ENCODE measurements at regions not wholly inside any gene's neighbourhood (a gene's known extent, or its start where the extent isn't known, plus 50 kb on each side); places are given as distances from the start of the nearest gene placed in this dataset.

GRCh38 chr16:86220561-86220960 is 289.8 kb upstream of the FOXF1 start:
- TF ChIP-seq TCF12 (IDR thresholded peaks at IDR 0.05; ENCODE audit: low read depth): no peak
- no peak for TF ChIP-seq RAD21 (IDR thresholded peaks at IDR 0.05; ENCODE audit: low read depth)
- no peak for TF ChIP-seq TEAD4 (IDR thresholded peaks at IDR 0.05)
- TF ChIP-seq EGR1 (IDR thresholded peaks at IDR 0.05): no peak
- TF ChIP-seq NFIC (IDR thresholded peaks at IDR 0.05): no peak
- TF ChIP-seq TAF1 (IDR thresholded peaks at IDR 0.05; ENCODE audit: low read depth): no peak

DNA sequence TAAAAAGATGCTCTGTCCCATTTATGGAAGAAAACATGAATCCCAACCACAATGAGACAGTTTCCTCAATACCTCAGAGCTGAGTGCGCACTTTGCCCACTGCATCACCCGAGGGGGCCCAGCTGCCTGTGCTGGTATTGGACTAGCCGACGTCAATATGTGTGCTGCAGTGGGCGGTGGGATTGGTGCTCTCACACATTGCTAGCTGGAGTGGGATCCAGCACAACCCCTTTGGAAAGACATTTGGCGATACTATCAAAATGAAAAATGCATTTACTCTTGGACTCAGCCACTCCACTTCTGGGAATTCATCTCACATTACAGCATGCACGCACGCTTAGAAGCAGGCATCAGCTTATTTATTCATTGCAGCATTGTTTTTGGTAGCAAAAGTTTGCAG is 289.2 kb upstream of the FOXF1 start:
- TF ChIP-seq ZBTB7A (IDR thresholded peaks at IDR 0.05; ENCODE audit: low read depth) (no peak), TAF1 (IDR thresholded peaks at IDR 0.05; ENCODE audit: low read depth) (no peak), TEAD4 (IDR thresholded peaks at IDR 0.05) (no peak), CREB1 (IDR thresholded peaks at IDR 0.05; ENCODE audit: low read depth) (no peak), EGR1 (IDR thresholded peaks at IDR 0.05) (no peak), YY1 (IDR thresholded peaks at IDR 0.05; ENCODE audit: low read depth) (no peak), RAD21 (IDR thresholded peaks at IDR 0.05; ENCODE audit: low read depth) (no peak), FOXM1 (IDR thresholded peaks at IDR 0.05; ENCODE audit: borderline replicate concordance, low read depth) (no peak), TCF12 (IDR thresholded peaks at IDR 0.05; ENCODE audit: low read depth) (no peak), CEBPB (IDR thresholded peaks at IDR 0.05) (no peak), EP300 (IDR thresholded peaks at IDR 0.05; ENCODE audit: borderline replicate concordance) (no peak), NFIC (IDR thresholded peaks at IDR 0.05) (no peak)
- TF ChIP-seq, protein P1, sequence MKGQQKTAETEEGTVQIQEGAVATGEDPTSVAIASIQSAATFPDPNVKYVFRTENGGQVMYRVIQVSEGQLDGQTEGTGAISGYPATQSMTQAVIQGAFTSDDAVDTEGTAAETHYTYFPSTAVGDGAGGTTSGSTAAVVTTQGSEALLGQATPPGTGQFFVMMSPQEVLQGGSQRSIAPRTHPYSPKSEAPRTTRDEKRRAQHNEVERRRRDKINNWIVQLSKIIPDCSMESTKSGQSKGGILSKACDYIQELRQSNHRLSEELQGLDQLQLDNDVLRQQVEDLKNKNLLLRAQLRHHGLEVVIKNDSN (IDR thresholded peaks at IDR 0.05): no peak
- TF ChIP-seq, protein P2, sequence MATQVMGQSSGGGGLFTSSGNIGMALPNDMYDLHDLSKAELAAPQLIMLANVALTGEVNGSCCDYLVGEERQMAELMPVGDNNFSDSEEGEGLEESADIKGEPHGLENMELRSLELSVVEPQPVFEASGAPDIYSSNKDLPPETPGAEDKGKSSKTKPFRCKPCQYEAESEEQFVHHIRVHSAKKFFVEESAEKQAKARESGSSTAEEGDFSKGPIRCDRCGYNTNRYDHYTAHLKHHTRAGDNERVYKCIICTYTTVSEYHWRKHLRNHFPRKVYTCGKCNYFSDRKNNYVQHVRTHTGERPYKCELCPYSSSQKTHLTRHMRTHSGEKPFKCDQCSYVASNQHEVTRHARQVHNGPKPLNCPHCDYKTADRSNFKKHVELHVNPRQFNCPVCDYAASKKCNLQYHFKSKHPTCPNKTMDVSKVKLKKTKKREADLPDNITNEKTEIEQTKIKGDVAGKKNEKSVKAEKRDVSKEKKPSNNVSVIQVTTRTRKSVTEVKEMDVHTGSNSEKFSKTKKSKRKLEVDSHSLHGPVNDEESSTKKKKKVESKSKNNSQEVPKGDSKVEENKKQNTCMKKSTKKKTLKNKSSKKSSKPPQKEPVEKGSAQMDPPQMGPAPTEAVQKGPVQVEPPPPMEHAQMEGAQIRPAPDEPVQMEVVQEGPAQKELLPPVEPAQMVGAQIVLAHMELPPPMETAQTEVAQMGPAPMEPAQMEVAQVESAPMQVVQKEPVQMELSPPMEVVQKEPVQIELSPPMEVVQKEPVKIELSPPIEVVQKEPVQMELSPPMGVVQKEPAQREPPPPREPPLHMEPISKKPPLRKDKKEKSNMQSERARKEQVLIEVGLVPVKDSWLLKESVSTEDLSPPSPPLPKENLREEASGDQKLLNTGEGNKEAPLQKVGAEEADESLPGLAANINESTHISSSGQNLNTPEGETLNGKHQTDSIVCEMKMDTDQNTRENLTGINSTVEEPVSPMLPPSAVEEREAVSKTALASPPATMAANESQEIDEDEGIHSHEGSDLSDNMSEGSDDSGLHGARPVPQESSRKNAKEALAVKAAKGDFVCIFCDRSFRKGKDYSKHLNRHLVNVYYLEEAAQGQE (IDR thresholded peaks at IDR 0.05; ENCODE audit: low read depth): no peak
- TF ChIP-seq, protein P3, sequence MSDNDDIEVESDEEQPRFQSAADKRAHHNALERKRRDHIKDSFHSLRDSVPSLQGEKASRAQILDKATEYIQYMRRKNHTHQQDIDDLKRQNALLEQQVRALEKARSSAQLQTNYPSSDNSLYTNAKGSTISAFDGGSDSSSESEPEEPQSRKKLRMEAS (IDR thresholded peaks at IDR 0.05): no peak

DNA sequence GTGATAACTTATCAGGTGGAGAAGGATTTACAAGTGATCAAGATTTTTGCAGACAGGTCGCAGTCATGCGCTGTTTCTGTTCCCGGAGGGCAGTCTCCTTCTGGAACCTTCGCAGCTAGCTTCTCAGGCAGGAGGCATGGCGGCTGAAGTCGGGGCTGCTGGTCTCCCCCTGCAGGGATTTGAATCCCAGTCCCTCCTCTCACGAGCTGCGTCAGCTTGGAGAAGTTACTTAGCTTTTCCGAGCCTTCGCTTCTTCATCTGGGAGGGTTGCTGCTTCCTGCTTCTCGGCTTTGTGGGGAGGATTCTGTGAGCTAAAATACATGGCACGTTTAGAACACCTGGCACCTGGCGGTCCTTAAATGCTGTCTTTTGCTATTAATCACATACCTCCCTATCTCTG is 287.8 kb upstream of the FOXF1 start:
- TF ChIP-seq RAD21 (IDR thresholded peaks at IDR 0.05; ENCODE audit: low read depth): no peak

- no peak for TF ChIP-seq CREB1 (IDR thresholded peaks at IDR 0.05; ENCODE audit: low read depth)
- TF ChIP-seq, protein P3 (IDR thresholded peaks at IDR 0.05): no peak
Observed at GRCh38 chr16:86222965-86223551, 287.3 kb upstream of the FOXF1 start.

DNA sequence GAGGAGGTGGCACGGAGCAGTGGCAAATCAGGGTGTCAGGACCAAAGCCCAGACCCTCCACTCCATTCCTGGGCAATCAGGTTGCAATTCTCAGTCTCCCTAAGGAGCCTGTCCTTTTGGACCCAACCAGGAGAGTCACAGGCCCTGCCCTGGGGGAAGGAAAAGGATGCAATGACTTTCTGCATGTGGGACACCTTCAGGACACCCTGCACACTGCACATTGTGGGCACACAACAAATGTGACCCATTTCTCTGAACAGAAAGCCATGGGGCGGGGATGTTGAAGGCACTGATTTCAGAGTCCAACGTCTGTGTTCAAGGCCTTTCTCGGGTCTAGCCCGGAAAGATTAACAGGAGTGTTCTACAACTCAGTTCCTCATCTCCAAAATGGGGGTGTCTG is 286.2 kb upstream of the FOXF1 start:
- TF ChIP-seq, protein P3 (IDR thresholded peaks at IDR 0.05): no peak
- TF ChIP-seq CEBPB (IDR thresholded peaks at IDR 0.05): no peak

DNA sequence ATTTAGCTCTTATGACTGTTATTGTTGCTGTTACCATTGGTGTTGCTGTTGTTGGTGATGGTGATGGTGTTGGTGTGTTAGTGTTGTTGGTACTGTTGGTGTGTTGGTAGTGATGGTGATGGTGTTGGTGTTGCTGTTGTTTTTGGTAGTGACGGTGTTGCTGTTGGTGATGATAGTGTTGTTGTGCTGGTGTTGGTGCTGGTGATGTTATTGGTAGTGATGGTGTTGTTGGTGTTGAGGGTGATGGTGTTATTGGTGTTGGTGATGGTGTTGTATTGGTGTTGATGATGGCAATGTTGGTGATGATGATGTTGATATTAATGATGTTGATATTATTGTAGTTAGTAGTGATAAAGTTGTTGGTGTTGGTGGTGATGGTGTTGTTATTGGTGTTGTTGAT is 285.7 kb upstream of the FOXF1 start:
- TF ChIP-seq CEBPB (IDR thresholded peaks at IDR 0.05): no peak
- no peak for TF ChIP-seq CREB1 (IDR thresholded peaks at IDR 0.05; ENCODE audit: low read depth)
- no peak for TF ChIP-seq TEAD4 (IDR thresholded peaks at IDR 0.05)
- no peak for TF ChIP-seq YY1 (IDR thresholded peaks at IDR 0.05; ENCODE audit: low read depth)
- no peak for TF ChIP-seq RAD21 (IDR thresholded peaks at IDR 0.05; ENCODE audit: low read depth)
- TF ChIP-seq TCF12 (IDR thresholded peaks at IDR 0.05; ENCODE audit: low read depth): no peak
- no peak for TF ChIP-seq ZBTB7A (IDR thresholded peaks at IDR 0.05; ENCODE audit: low read depth)
- TF ChIP-seq FOXM1 (IDR thresholded peaks at IDR 0.05; ENCODE audit: borderline replicate concordance, low read depth): no peak
- TF ChIP-seq, protein P3 (IDR thresholded peaks at IDR 0.05): no peak
- TF ChIP-seq EP300 (IDR thresholded peaks at IDR 0.05; ENCODE audit: borderline replicate concordance): no peak
- no peak for TF ChIP-seq NFIC (IDR thresholded peaks at IDR 0.05)
- no peak for TF ChIP-seq EGR1 (IDR thresholded peaks at IDR 0.05)
- no peak for TF ChIP-seq TAF1 (IDR thresholded peaks at IDR 0.05; ENCODE audit: low read depth)
- TF ChIP-seq, protein P2 (IDR thresholded peaks at IDR 0.05; ENCODE audit: low read depth): no peak
- TF ChIP-seq, protein P1 (IDR thresholded peaks at IDR 0.05): no peak

All from Ishikawa (cell line).